ENCODE measurements at regions not wholly inside any gene's neighbourhood (a gene's known extent, or its start where the extent isn't known, plus 50 kb on each side); places are given as distances from the start of the nearest gene placed in this dataset.

DNA sequence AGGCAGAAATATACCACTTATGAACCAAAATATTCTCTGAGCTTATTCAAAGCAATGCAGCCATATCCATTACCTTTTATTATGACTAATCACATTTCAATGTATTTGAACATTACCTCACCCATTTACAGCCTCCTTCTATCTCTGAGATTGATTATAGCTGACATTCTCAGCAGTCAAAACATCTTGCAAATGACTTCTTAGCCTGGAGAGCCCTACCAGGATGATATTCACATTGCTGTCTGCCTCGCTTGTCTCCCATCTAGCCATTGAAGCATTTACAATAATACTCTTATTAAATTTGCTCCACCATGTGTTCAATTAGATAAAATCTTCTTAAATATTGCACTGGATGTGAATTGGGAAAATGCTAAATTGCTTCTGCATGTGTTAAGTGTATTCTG is 1879.9 kb upstream of the ACO1 start:
- 85% methylated on average over 1 of the region's 1 CpG for WGBS
- no peak overlapping the region for H3K4me3 ChIP-seq
- intact Hi-C loops (cut with DNase I) = no loop called here

DNA sequence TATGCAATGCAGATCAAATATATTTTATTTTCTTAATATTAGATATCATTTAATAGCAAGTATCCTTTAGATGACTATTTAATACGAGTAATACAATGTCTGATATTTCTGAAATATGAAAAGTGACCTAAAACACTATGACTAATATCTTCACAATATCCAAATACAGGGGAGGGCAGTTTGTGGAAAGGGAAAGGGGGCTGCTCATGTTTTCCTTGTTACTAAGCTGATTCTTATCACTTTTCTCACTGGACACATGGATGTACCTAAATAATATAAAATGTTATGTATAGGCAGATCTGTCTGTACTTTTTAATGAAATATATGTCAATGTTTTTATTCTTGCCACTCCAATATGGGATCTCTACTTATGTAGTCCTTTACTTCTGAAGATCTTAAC is 1879.1 kb upstream of the ACO1 start:
- no peaks in the 10 kb centered on the region for H3K4me1 ChIP-seq (replicated peaks)
- H3K36me3 ChIP-seq = no peaks in the 10 kb centered on the region
- intact Hi-C loops (cut with DNase I) = no loop called here
- no peaks in the 10 kb centered on the region for H3K9me3 ChIP-seq
- no peak overlapping the region for H3K4me3 ChIP-seq
- 71% methylated on average over 1 of the region's 1 CpG for WGBS
- DNase-seq (ENCODE audit: low spot score) = no peak
- TF ChIP-seq POLR2A (IDR thresholded peaks at IDR 0.05) (no peak), POLR2AphosphoS5 (IDR thresholded peaks at IDR 0.05) (no peak)
- TF ChIP-seq, protein P1, sequence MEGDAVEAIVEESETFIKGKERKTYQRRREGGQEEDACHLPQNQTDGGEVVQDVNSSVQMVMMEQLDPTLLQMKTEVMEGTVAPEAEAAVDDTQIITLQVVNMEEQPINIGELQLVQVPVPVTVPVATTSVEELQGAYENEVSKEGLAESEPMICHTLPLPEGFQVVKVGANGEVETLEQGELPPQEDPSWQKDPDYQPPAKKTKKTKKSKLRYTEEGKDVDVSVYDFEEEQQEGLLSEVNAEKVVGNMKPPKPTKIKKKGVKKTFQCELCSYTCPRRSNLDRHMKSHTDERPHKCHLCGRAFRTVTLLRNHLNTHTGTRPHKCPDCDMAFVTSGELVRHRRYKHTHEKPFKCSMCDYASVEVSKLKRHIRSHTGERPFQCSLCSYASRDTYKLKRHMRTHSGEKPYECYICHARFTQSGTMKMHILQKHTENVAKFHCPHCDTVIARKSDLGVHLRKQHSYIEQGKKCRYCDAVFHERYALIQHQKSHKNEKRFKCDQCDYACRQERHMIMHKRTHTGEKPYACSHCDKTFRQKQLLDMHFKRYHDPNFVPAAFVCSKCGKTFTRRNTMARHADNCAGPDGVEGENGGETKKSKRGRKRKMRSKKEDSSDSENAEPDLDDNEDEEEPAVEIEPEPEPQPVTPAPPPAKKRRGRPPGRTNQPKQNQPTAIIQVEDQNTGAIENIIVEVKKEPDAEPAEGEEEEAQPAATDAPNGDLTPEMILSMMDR (IDR thresholded peaks at IDR 0.05) = no peak
- H3K27ac ChIP-seq = no peak overlapping the region
- no peaks in the 10 kb centered on the region for H3K27me3 ChIP-seq (replicated peaks; ENCODE audit: insufficient read depth)

More for the DNA sequence above, 1879.9 kb upstream of the ACO1 start:
- Histone ChIP-seq H3K27ac (no peak overlapping the region), H3K9me3 (no peaks in the 10 kb centered on the region), H3K4me1 (replicated peaks) (no peaks in the 10 kb centered on the region), H3K27me3 (replicated peaks; ENCODE audit: insufficient read depth) (no peaks in the 10 kb centered on the region), H3K36me3 (no peaks in the 10 kb centered on the region)
- DNase-seq (ENCODE audit: low spot score) = no peak
- TF ChIP-seq POLR2A (IDR thresholded peaks at IDR 0.05) = no peak

DNA sequence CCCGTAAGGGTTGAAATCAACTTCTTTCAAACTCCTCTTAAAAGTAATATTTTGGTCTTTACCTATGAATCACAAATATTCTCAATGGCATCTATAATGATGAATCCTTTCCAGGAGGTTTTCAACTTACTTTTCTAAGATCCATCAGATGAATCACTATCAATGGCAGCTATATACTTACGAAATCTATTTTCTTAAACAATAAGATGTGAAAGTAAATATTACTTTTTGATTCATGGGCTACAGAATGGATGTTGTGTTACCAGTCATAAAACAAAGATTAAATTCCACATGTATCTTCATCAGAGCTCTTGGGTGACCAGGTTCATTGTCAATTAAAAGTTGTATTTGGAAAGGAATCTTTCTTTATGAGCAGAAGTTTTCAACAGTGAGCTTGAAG is 1877.7 kb upstream of the ACO1 start:
- no peak for DNase-seq (ENCODE audit: low spot score)
- intact Hi-C loops (cut with DNase I) = no loop called here
- H3K9me3 ChIP-seq = no peaks in the 10 kb centered on the region
- TF ChIP-seq POLR2A (IDR thresholded peaks at IDR 0.05) (no peak), POLR2AphosphoS5 (IDR thresholded peaks at IDR 0.05) (no peak)
- TF ChIP-seq, protein P1 (IDR thresholded peaks at IDR 0.05) = no peak
- H3K36me3 ChIP-seq = no peaks in the 10 kb centered on the region
- H3K4me3 ChIP-seq = no peak overlapping the region
- no peak overlapping the region for H3K27ac ChIP-seq
- H3K4me1 ChIP-seq (replicated peaks) = no peaks in the 10 kb centered on the region
- no peaks in the 10 kb centered on the region for H3K27me3 ChIP-seq (replicated peaks; ENCODE audit: insufficient read depth)
- 89% methylated on average over 2 of the region's 2 CpGs for WGBS

DNA sequence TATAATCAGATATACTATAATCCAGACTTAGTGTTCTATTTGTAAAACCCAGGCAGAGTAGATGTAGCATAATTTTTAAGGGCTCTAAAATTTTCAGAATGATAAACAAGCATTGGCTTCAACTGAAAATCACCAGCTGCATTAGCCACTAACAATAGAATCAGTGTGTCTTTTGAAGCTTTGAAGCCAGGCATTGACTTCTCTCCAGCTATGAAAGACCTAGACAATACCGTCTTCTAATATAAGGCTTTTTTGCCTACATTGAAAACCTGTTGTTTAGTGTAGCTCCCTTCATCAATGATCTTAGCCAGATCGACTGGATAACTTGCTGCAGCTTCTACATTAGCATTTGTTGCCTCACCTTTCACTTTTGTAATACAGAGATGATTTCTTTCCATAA is 1877.3 kb upstream of the ACO1 start:
- Histone ChIP-seq H3K4me3 (no peak overlapping the region), H3K27me3 (replicated peaks; ENCODE audit: insufficient read depth) (no peaks in the 10 kb centered on the region), H3K36me3 (no peaks in the 10 kb centered on the region), H3K9me3 (no peaks in the 10 kb centered on the region), H3K4me1 (replicated peaks) (no peaks in the 10 kb centered on the region), H3K27ac (no peak overlapping the region)
- TF ChIP-seq POLR2A (IDR thresholded peaks at IDR 0.05) = no peak
- TF ChIP-seq, protein P1 (IDR thresholded peaks at IDR 0.05) = no peak
- TF ChIP-seq POLR2AphosphoS5 (IDR thresholded peaks at IDR 0.05) = no peak
- DNase-seq (ENCODE audit: low spot score) = no peak
- intact Hi-C loops (cut with DNase I) = no loop called here
- 78% methylated on average over 2 of the region's 2 CpGs for WGBS

DNA sequence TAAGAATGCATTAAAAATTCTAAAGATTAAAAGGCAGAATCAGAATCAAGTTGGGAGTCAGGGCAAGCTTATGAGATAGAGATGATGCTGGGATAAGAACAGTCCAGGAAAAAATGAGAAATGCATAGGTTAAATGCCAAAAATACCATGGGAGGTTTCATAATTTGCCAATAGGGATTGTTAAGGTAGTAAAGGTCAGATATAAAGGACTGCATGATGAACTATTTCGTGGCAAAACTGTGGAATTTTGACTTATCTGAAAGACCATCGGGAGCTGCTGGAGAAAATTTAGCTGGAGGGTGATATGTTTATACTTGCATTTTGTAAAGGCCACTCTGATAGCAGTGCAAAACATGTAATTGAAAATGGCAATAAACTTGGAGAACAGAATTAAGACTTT is 1872.8 kb upstream of the ACO1 start:
- Histone ChIP-seq H3K27me3 (replicated peaks; ENCODE audit: insufficient read depth) (no peaks in the 10 kb centered on the region), H3K4me3 (no peak overlapping the region), H3K4me1 (replicated peaks) (no peaks in the 10 kb centered on the region), H3K9me3 (no peaks in the 10 kb centered on the region), H3K27ac (no peak overlapping the region), H3K36me3 (no peaks in the 10 kb centered on the region)
- no peak for TF ChIP-seq POLR2AphosphoS5 (IDR thresholded peaks at IDR 0.05)
- TF ChIP-seq, protein P1 (IDR thresholded peaks at IDR 0.05) = no peak
- TF ChIP-seq POLR2A (IDR thresholded peaks at IDR 0.05) = no peak
- DNase-seq (ENCODE audit: low spot score) = no peak
- 67% methylated on average over 2 of the region's 2 CpGs for WGBS
- intact Hi-C loops (cut with DNase I) = no loop called here

Measured in prostate gland (tissue), 2 donors.